Coronary artery (tissue), 2 donors: ENCODE measurements at regions not wholly inside any gene's neighbourhood (a gene's known extent, or its start where the extent isn't known, plus 50 kb on each side); places are given as distances from the start of the nearest gene placed in this dataset.

Experiments used
- DNase-seq: peaks from one replicate; pipeline ENCODE4 v3.0.0-alpha.2; 2017; ENCODE audit warnings: low spot score
- H3K27ac ChIP-seq, 2 donors: fragments of 200-600 bp; sonication (generic); one replicate each; pipeline ENCODE4 v1.5.1; 2016 to 2019
- H3K4me3 ChIP-seq: fragments of 200-600 bp; sonication (generic); 2 replicates; pipeline ENCODE4 v1.5.1; 2016; ENCODE audit warnings: mild to moderate bottlenecking, moderate library complexity
- TF ChIP-seq, protein P1 (sequence below): fragments of 200-600 bp; sonication (generic); IDR thresholded peaks from one replicate; pipeline ENCODE4 v1.5.1; 2019; ENCODE audit warnings: antibody characterized with exemption

DNA sequence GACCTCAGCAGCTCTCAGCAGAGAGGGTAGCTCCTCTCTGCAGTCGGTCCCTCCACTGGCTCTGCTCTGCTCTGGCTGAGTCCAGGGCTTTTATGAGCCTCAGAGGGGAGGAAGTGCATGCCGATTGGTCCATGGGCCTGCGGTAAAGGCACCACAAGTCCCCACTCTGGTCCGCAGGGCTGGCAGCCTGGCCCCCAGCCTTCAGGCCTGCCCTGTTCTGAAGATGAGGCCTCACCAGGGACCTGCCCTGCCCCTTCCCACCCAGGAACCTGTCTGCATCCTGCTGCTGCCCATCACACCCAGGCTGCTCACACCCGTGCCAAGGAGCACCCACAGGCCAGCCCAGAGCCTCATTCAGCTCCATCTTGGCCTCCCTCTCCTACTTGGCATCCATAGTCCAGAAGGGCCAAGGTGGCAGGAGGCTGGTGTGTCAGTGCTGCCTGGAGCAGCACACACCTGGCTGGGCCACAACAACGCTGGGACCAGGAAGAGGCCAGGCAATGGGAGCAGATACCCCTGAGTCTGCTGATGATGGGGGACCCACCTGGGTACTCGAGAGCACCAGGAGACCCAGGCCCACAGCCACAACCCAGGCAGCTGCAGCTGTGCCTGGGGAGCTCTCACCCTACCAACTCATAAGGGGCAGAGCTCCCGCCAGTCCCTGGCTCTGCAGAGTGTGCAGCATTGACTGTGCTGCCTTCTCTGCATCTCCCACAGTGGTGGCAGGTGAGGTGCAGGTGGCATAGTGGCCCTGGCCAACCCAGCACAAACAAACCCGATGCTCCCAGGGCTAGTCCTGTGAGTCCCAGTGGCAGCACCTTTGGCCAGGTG, 191.9 kb upstream of the NUDT6 start:
- Histone ChIP-seq H3K27ac (no peak overlapping the region), H3K4me3 (no peak overlapping the region)
- no peak for DNase-seq
- TF ChIP-seq, protein P1, sequence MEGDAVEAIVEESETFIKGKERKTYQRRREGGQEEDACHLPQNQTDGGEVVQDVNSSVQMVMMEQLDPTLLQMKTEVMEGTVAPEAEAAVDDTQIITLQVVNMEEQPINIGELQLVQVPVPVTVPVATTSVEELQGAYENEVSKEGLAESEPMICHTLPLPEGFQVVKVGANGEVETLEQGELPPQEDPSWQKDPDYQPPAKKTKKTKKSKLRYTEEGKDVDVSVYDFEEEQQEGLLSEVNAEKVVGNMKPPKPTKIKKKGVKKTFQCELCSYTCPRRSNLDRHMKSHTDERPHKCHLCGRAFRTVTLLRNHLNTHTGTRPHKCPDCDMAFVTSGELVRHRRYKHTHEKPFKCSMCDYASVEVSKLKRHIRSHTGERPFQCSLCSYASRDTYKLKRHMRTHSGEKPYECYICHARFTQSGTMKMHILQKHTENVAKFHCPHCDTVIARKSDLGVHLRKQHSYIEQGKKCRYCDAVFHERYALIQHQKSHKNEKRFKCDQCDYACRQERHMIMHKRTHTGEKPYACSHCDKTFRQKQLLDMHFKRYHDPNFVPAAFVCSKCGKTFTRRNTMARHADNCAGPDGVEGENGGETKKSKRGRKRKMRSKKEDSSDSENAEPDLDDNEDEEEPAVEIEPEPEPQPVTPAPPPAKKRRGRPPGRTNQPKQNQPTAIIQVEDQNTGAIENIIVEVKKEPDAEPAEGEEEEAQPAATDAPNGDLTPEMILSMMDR, result no peak

DNA sequence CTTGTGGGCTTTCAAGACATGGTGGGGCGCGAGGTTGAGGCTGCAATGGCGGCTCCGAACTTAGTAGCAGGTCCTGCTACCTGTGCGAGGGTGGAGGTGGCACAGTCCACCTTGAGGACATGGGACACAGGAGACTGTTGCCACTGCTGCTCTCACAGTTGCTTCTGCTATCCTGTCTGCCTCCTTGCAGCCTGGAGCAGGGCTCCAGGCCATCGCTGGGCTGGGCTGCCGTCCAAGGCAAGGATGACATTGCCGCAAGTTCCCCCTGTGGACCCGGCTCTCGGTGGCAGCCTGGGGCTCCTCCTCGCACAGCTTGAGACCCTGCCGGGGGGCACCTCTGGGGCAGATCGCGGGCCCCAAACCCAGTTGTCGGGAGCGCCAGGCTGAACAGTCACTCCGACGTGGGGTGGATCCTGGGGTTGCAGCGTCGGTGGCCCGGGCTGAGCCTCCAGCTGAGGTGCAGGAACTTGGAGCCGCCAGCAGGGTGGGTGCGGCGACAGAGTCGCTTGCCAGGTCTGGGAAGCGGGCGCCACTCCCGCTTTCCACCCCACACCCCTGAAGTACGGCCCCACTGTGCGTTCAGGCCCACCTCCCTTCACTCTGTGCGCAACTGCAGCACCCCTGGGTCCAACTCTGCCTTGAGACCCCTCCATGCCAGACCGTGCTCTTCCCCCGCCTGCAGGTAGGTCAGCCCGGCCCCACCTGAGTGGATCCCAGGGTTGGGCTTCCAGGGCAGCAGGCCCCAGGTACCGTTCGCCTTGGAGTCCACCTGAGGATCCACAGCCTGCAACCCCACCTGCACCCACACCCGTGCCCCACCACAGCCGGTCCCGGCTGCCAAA, 192.7 kb upstream of the NUDT6 start:
- TF ChIP-seq, protein P1, result no peak
- Histone ChIP-seq H3K4me3 (no peak overlapping the region), H3K27ac (no peak overlapping the region)
- DNase-seq, result no peak

DNA sequence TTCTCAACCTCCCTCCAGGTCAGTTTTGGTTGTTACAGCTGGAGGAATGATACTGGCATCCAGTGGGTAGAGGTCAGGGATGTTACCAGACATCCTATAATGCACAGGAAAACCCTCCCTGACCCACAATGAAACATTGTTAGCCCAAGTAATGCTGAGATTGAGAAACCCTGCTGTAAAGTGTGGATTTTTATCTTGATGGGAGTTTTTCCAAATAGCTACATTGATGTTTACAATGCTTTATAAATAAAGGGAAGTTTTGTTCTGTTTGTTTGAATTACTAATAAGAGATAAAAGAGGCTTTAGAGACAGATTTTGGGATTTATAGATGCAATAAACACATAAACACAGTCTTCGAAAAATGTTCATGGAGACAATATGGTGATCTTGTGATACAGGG, 194.0 kb upstream of the NUDT6 start:
- no peak overlapping the region for H3K27ac ChIP-seq
- DNase-seq, result no peak
- TF ChIP-seq, protein P1, result no peak
- H3K4me3 ChIP-seq, result no peak overlapping the region

DNA sequence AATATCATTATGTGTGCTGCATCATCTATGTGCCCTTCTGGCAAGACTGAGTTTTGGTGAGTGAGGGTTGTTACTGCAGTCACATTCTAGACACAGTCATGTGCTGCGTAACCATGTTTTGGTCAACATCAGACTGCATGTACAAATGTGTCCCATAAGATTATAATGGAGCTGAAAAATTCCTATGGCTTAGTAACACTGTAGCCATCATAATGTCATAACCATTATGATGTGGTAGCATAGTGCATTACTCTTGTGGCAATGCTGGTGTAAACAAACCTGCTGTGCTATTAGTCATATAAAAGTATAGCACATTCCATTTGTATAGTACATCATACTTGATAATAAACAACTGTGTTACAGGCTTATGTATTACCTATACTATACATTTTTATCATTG, 198.1 kb upstream of the NUDT6 start:
- Histone ChIP-seq H3K4me3 (no peak overlapping the region), H3K27ac (no peak overlapping the region)
- TF ChIP-seq, protein P1, result no peak
- no peak for DNase-seq

DNA sequence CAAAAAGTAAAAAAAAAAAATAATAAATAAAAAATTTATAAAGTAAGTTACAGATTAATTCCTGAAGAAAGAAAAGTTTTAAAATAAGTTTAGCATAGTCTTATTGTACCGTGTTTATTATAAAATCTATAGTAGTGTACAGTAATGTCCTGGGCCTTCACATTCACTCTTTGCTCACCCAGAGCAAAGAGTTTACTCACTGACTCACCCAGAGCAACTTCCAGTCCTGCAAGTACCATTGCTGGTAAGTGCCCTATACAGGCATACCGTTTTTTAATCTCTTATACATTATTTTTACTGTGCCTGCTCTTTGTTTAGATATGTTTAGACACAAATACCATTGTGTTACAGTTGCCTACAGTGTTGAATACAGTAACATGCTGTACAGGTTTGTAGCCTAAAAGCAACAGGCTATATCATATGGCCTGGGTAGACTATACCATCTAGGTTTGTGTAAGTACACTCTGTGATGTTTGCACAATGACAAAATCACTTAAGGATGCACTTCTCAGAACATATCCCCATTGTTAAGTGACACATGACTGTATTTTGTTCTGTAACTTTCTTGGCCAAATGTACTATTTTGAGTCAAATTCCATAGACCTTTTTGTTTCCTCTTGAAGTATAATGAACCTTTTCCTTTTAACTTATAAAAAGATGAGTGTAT, 199.0 kb upstream of the NUDT6 start:
- no peak overlapping the region for H3K4me3 ChIP-seq
- no peak overlapping the region for H3K27ac ChIP-seq
- DNase-seq, result no peak
- TF ChIP-seq, protein P1, result no peak

DNA sequence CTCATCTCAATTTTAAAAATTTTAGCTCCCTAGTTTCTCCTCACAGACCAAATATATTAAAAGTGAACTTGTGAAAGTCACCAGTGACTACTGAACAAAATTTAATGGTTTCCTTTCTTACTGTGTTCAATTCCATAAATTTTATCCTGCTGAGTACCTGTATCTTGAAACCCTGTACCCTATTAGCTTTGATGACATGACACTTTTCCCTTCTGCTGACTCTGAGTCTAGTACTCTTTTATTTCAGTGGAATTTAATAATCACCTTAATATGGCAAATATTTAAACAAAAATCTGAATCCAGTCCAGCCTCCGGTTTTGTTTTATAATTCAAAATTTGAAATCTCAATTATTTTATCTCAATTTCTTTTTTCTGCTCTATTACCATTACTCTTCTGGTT, 203.1 kb upstream of the NUDT6 start:
- DNase-seq, result no peak

More for the DNA sequence above, 203.1 kb upstream of the NUDT6 start:
- TF ChIP-seq, protein P1, result no peak
- Histone ChIP-seq H3K4me3 (no peak overlapping the region), H3K27ac (no peak overlapping the region)
